ENCODE measurements at regions not wholly inside any gene's neighbourhood (a gene's known extent, or its start where the extent isn't known, plus 50 kb on each side); places are given as distances from the start of the nearest gene placed in this dataset.

DNA sequence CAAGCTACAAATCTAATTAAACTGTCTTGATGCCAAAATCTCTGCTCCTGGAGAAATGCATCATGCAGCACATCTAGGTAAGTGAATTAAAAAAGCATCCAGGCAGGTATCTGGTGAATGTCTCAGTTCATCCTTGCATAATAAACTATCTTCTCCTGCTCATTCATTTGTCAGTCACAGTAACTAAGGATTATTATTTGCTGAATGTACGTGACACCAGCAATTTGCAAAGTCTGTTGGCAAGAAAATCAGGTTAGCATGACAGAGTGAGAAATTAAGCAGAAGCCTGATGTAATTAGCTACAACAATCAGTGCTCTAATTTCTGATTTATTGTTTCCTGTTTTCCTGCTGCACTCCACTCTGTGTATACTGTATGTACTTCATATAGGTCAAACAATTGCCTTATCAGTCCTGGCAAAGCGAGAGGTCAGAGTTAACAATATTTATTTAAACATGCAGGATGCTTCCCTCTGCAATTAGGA lies 213.6 kb downstream of the FBXO8 start:
- H3K4me1 ChIP-seq (ENCODE audit: insufficient read depth): no peaks in the 10 kb centered on the region
- H3K4me3 ChIP-seq: no peak overlapping the region
- no peaks in the 10 kb centered on the region for H3K9me3 ChIP-seq
- H3K36me3 ChIP-seq: no peaks in the 10 kb centered on the region
- TF ChIP-seq POLR2A (IDR thresholded peaks at IDR 0.05): no peak
- no peak for TF ChIP-seq CTCF (IDR thresholded peaks at IDR 0.05)
- no peak for TF ChIP-seq EP300 (IDR thresholded peaks at IDR 0.05)
- WGBS, 3 donors: 36 to 54% (median 50%) methylated on average over 2 of the region's 2 CpGs
- H3K27me3 ChIP-seq: no peaks in the 10 kb centered on the region
- no peak overlapping the region for H3K27ac ChIP-seq
- DNase-seq: no peak
- intact Hi-C loops (cut with DNase I): no loop called here

DNA sequence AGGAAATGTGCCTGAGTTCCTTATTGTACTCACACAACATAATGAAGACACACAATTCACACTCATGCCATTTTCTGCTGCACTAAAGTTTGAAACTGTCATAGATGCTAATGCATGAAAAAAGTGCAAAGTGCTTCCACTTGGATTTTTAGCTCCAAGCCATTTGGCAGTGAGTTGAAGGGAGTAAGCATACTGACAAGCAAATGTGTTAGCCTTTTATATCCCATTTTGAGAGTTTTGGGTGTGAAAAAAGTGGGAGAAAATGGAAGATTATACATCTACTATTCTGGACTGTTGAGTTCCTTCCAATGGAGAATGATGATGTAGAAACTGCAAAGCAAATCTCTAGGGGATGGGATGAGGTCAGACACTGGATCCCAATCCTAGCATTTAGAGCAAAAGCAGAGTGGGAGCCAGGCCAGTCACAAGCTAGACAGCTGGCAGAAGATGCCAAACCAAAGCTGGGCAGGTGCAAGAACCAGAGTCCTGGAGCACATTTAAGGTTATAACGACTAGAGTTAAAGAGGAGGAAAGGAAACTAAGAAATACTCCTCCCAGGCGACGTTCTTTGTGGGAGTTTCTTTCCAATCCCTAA lies 216.8 kb downstream of the FBXO8 start:
- Histone ChIP-seq H3K27ac (no peak overlapping the region), H3K36me3 (no peaks in the 10 kb centered on the region), H3K4me1 (ENCODE audit: insufficient read depth) (no peaks in the 10 kb centered on the region), H3K4me3 (no peak overlapping the region), H3K9me3 (no peaks in the 10 kb centered on the region), H3K27me3 (no peaks in the 10 kb centered on the region)
- 61 to 77% (median 71%) methylated on average over 3 of the region's 3 CpGs for WGBS, 3 donors
- TF ChIP-seq CTCF (IDR thresholded peaks at IDR 0.05) (no peak), EP300 (IDR thresholded peaks at IDR 0.05) (no peak), POLR2A (IDR thresholded peaks at IDR 0.05) (no peak)
- intact Hi-C loops (cut with DNase I): no loop called here
- no peak for DNase-seq

GRCh38 chr4:174062831-174063230 lies 220.6 kb downstream of the FBXO8 start:
- Histone ChIP-seq H3K9me3 (no peaks in the 10 kb centered on the region), H3K27me3 (no peaks in the 10 kb centered on the region), H3K4me1 (ENCODE audit: insufficient read depth) (no peaks in the 10 kb centered on the region), H3K4me3 (no peak overlapping the region), H3K27ac (no peak overlapping the region), H3K36me3 (no peaks in the 10 kb centered on the region)
- DNase-seq: no peak
- no peak for TF ChIP-seq POLR2A (IDR thresholded peaks at IDR 0.05)
- no peak for TF ChIP-seq EP300 (IDR thresholded peaks at IDR 0.05)
- no peak for TF ChIP-seq CTCF (IDR thresholded peaks at IDR 0.05)
- intact Hi-C loops (cut with DNase I): no loop called here

GRCh38 chr4:174061026-174061425 lies 222.4 kb downstream of the FBXO8 start:
- intact Hi-C loops (cut with DNase I): no loop called here
- Histone ChIP-seq H3K27ac (no peak overlapping the region), H3K9me3 (no peaks in the 10 kb centered on the region), H3K4me3 (no peak overlapping the region), H3K27me3 (no peaks in the 10 kb centered on the region), H3K36me3 (no peaks in the 10 kb centered on the region), H3K4me1 (ENCODE audit: insufficient read depth) (no peaks in the 10 kb centered on the region)
- TF ChIP-seq EP300 (IDR thresholded peaks at IDR 0.05): no peak
- TF ChIP-seq CTCF (IDR thresholded peaks at IDR 0.05): no peak
- TF ChIP-seq POLR2A (IDR thresholded peaks at IDR 0.05): no peak
- WGBS, 3 donors: 76 to 86% (median 80%) methylated on average over 2 of the region's 2 CpGs
- DNase-seq: no peak
